Stomach (tissue), 4 donors: ENCODE measurements at regions not wholly inside any gene's neighbourhood (a gene's known extent, or its start where the extent isn't known, plus 50 kb on each side); places are given as distances from the start of the nearest gene placed in this dataset.

Source experiments
- CTCF ChIP-seq, 7 experiments: fragments of 450-650 bp in 4 of 7; fragments of 200-600 bp in 3 of 7; sonication (generic) in 3 of 7; IDR thresholded peaks; one replicate each; pipeline ENCODE4 v1.5.1; 2016 to 2019; ENCODE audit warnings: antibody characterized with exemption in 7 of 7, control low read depth in 2 of 7, mild to moderate bottlenecking in 1 of 7
- EP300 ChIP-seq: sonication (generic); formaldehyde crosslinking; IDR thresholded peaks from one replicate; pipeline ENCODE4 v1.6.1; 2017; ENCODE audit warnings: antibody characterized with exemption
- POLR2AphosphoS5 ChIP-seq, 3 donors: sonication (generic); formaldehyde crosslinking; IDR thresholded peaks; one replicate each; pipeline ENCODE4 v1.6.1; 2016; ENCODE audit warnings: antibody characterized with exemption in 3 of 3

- no peak for TF ChIP-seq POLR2AphosphoS5 (IDR thresholded peaks at IDR 0.05)
- no peak for TF ChIP-seq CTCF (IDR thresholded peaks at IDR 0.05)
- no peak for TF ChIP-seq EP300
These were observed 376.4 kb downstream of the CHSY3 start for GRCh38 chr5:130280528-130281217.
